NCI-H2029 (cell line): ENCODE measurements at regions not wholly inside any gene's neighbourhood (a gene's known extent, or its start where the extent isn't known, plus 50 kb on each side); places are given as distances from the start of the nearest gene placed in this dataset.

ENCODE experiments used
- DNase-seq: peaks from one replicate; lab custom pipeline; 2025; lab: John Stamatoyannopoulos, UW

DNA sequence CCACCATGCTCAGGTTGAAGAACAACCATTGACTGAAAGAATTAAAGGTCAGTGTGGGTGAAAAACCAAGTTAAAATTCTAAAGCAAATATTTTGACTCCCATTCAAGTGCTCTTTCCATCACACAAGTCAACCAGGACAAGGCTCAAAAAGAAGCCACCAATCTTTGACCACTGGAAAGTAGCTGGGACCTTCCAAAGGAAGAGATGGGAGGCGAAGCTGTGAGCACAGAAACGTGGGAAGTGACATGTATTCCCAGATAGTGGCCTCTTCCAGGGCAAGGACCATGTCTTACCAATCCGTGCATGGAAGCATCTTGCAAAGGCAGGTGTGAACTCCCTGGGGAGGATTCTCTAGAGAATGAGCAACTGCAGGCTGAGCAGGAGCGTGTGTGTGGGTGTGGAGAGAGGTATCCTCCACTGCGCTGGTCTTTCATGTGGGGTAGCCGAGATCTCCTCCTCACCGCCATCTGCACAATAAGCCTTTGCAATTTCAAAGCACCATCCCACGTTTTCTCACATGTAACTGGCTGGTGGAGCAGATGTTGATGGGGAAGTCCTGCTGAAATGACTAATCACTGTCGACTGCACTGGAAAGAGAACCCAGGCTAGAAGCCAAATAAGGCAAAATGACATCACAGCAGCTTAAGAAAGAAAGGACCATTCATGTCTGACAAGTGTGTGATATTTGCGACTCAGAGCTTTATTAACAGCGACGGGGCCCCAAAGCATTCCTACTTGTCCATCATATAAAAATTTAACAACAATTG, 189.4 kb upstream of the RREB1 start:
- DNase-seq = peak; percentile 55

GRCh38 chr6:6919173-6919572, 188.6 kb upstream of the RREB1 start:
- DNase-seq = no peak

GRCh38 chr6:6920114-6920986, 187.4 kb upstream of the RREB1 start:
- peak; percentile 82 for DNase-seq

DNA sequence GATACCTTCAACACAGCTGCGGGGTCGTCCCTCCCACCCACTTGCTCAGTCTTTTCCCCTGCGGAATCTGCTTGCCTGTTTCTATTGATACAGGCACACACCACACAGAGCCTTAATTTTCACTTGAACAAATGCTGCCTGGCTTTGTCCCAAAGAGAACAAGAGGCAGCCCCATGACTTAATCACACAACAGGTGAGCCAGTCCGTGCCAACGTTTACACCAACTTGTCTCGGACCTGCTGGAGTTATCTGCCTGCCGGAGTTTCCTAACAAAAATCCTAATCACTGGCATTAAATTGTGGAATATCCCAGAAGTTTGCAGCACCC, 186.8 kb upstream of the RREB1 start:
- peak; percentile 89 for DNase-seq

GRCh38 chr6:6922166-6922565, 185.6 kb upstream of the RREB1 start:
- DNase-seq = no peak

DNA sequence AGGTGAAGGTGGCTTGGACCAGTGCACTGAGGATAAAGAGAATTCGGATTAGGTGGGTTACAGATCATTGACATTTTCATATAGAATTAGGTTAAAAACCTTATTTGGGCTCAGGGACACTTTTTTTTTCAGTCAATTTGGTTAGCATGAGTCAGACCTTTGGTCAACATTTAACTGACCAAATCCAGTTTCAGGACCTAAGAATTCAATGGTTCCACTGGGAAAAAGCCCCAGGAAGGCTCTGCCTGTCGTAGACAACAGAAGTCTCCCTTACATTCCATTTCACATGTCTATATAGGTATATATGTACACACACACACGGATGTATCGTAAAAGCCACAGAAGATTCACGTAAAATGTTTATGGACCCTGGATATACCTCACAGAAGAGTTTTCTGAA, 184.2 kb upstream of the RREB1 start:
- DNase-seq = no peak

- DNase-seq = no peak
These were observed 183.1 kb upstream of the RREB1 start for GRCh38 chr6:6924708-6925107.

GRCh38 chr6:6925391-6926164, 182.2 kb upstream of the RREB1 start:
- no peak for DNase-seq

DNA sequence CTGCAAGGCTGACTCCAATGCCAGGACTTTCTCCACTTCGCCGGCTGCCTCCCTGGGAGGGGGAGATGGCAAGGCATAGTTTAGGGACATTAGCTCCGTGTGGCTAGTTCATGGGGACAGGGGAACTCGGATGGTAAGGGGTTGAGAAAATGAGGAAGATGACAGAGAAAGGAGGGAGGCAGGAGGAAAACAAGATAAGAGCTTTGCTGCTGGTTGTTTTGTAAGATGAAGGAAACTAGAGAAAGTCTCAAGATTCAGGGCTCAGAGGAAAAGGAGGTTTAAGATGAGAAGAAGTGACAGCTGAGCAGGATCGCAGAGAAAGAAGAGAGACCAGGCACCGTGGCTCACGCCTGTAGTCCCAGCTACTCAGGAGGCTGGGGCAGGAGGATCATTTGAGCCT, 180.9 kb upstream of the RREB1 start:
- no peak for DNase-seq

DNA sequence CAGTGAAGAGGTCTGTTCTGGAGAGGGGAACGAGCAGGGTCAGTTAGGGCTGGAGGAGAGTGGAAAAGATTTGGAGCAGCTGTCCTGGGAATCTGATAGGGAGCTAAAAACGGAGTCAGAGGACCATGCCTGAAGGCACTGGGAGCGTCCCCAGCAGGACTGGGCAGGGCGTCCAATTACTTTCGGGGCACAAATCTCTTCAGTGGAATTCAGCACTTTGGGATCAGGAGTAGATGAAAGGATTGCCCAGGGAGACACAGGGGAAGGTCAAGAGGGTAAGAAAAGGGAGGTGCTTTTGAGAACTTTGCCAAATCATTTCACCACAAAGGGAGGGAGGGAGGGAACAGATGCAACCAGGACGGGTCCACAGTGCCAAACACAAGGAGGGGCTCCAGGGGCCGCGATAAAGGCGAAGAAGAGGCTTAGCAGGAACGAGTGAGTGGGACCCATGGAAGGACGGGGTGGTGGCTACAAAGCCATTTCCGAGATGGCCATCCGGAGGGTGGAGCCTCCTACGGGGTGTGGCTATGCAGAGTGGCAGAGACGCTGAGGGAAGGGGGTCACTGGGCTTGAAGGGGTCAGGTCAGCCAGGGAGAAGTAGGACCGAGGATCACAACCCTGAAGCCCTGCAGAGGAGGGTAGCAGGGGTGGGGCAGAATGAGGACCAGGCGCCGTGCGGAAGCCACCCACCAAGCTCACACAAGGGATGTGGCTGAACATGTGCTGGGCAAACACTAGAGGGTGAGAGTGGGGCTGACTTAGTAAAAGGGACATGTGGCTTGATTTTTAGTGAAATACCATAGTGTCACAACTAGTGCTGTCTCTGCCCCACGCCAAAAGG, 180.0 kb upstream of the RREB1 start:
- DNase-seq = no peak

GRCh38 chr6:6930223-6930880, 177.4 kb upstream of the RREB1 start:
- DNase-seq = no peak

DNA sequence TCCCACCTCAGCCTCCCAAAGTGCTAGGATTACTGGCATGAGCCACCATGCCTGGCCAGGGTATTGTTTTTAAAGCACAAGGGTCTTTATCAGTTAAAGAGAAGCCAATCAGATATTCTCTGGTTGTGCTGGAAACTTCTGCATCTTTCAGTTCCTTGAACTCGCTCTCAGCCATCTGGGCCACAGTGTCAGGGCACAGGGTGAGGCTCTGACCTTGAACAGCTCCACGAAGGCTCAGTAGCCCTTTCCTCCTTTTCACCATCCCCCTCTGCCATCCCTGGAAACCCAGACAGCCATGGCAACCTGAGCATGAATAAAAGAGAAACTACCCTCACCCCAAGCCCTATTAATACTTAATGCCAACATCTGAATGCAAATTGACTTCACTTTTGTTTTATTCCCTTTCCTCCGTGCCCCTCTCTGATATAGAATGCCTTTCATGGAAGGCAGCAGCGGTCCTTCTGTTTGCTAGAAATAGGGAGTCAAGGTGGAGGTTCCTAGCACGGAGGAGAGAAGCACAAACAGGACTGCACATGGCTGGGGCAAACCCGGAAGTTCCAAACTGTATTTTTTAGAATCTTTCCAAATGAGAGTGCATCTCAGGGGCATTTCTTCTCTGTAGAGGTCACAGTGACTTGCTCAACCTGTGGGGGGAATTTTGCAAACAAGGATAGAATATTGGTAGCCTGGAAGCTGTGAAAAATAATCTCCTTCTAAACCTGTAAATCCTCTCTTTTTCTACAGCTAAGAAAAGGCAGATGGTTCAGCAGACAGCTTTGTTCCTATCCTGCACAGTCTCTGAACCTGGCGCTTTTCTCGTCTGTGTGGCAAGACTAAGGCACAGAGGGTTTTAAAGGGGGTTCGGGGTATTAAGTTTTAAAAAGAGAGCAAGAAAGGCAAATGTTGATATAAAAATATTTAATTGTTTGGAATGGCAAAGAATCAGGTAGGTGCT, 176.4 kb upstream of the RREB1 start:
- DNase-seq = peak; percentile 63

DNA sequence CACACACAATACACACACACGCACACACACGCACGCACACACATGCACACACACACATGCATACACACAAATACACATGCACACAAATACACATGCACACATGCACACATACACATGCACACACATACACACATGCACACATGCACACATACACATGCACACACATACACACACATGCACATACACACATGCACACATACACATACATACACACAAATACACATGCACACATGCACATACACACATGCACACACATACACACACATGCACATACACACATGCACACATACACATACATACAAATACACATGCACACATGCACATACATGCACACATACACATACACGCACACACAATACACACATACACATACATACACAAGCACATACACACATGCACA, 175.4 kb upstream of the RREB1 start:
- DNase-seq = no peak

- DNase-seq = no peak
These were observed 174.8 kb upstream of the RREB1 start for GRCh38 chr6:6932968-6933367.

DNA sequence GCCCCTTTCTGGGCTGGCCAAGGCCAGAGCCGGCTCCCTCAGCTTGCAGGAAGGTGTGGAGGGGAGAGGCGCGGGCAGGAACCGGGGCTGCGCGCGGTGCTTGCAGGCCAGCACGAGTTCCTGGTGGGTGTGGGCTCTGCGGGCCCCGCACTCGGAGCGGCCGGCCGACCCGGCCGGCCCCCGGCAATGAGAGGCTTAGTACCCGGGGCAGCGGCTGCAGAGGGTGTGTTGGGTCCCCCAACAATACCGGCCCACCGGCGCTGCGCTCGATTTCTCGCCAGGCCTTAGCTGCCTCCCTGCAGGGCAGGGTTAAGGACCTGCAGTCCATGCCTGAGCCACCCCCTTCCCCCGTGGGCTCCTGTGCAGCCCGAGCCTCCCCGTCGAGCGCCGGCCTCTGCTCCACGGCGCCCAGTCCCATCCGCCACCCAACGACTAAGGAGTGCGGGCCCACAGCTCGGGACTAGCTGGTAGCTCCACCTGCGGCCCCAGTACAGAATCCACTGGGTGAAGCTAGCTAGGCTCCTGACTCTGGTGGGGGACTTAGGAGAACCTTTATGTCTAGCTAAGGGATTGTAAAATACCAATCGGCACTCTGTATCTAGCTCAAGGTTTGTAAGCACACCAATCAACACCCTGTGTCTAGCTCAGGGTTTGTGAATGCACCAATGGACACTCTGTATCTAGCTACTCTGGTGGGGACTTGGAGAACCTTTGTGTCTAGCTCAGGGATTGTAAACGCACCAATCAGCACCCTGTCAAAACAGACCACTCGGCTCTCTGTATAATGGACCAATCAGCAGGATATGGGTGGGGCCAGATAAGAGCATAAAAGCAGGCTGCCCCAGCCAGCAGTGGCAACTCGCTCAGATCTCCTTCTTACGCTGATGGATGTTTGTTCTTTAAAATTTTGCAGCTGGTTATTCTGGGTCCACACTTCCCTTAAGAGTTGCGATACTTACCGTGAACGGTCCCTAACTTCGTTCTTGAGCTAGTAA, 167.4 kb upstream of the RREB1 start:
- no peak for DNase-seq

DNA sequence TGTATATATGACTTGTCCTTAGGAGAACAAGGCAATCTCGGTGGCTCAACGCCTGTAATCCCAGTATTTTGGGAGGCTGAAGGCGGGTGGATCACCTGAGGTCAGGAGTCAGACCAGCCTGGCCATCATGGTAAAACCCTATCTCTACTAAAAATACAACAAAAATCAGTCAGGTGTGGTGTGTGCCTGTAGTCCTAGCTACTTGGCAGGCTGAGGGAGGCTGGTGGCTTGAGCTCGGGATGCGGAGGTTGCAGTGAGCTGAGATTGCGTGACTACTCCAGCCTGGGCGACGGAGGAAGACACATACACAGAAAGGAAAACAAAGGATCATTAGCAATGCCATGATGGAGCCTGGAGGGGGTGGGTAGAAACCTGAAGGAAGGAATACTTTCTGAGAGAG, 166.6 kb upstream of the RREB1 start:
- no peak for DNase-seq

DNA sequence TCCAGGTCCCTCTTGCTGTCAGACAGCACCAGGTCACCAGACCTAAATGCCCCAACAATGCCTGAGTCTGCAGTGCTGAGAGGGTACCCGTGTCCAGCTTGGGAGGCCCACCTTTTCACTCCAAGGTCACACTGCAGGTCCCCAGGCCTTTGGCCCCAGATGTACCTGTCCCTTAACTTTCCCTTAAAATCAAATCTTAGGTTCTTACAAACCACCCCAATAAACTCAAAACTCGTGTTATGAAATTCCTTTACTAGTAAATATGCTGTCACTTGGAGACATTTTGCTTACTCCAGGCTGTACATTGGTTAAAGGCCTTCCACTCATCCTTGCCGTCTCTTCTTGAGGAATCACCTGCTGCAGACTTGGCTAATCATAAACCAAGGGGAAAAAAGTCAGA, 165.7 kb upstream of the RREB1 start:
- no peak for DNase-seq

DNA sequence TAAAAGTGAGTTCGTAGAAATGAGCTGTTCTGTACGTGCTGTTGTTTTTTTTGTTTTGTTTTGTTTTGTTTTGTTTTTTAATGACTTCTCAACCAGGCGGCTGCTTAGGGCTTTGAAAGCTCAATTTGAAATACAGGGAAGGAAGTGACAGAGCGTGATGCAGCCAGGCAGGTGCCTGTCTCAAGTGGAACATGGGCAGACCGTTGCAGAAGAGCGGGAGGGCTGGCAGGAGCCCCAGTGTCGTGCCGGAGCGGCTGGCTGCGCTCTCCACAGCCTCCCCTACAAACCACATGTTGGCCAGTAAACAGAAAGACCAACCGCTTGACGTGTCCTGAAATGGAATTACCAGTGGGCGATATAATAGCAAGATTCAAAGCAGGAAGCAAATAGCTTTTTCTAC, 164.9 kb upstream of the RREB1 start:
- DNase-seq = peak; percentile 99

GRCh38 chr6:6943421-6943820, 164.3 kb upstream of the RREB1 start:
- DNase-seq = peak; percentile 24
